ENCODE measurements at regions not wholly inside any gene's neighbourhood (a gene's known extent, or its start where the extent isn't known, plus 50 kb on each side); places are given as distances from the start of the nearest gene placed in this dataset.

DNA sequence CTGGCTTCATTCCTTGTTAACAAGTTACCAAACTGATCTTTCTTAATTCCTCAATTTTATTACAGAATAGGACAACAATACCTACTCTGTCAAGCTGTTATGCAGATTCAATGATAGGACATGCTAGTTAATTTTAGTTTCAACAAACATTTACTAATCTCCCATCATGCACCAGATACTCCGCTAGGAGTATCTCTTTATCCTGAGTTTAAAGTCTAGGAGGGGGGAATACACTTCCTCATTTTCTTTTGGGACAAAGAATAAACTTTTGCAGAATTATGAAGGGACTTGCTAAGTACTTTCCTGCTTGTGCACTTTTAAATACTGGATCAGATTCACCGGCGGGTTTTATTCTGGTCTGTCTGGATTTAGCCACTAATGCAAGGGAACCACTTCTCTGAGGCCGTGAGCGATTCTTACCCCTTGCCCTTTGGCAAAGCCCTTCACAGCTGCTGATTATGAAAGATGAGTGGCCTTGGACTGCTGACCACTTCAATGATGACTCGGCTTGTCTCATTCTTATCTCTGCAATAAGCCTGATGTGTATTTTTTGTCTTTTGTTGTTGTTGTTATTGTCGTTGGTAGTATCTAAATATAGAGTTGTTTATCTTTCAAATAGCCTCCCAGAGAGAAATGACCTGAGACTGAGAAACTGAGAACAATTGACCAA lies 73.9 kb downstream of the RMI1 start:
- DNase-seq (ENCODE audit: low read depth, low spot score): no peak
- no peaks in the 10 kb centered on the region for H3K79me2 ChIP-seq (ENCODE audit: control insufficient read depth, insufficient read depth, low read length)
- H3K27me3 ChIP-seq (ENCODE audit: control insufficient read depth, extremely low read depth, insufficient read depth, low read length): no peaks in the 10 kb centered on the region
- no peaks in the 10 kb centered on the region for H3K36me3 ChIP-seq (ENCODE audit: control insufficient read depth in 2 of 2, extremely low read depth in 1 of 2, insufficient read depth in 2 of 2, low read length in 2 of 2)
- H3K4me2 ChIP-seq (ENCODE audit: control insufficient read depth, extremely low read depth, insufficient read depth, low read depth, low read length): no peak overlapping the region
- H3K9me1 ChIP-seq (ENCODE audit: control insufficient read depth, extremely low read depth, insufficient read depth, low read length): no peaks in the 10 kb centered on the region
- TF ChIP-seq, protein P1, sequence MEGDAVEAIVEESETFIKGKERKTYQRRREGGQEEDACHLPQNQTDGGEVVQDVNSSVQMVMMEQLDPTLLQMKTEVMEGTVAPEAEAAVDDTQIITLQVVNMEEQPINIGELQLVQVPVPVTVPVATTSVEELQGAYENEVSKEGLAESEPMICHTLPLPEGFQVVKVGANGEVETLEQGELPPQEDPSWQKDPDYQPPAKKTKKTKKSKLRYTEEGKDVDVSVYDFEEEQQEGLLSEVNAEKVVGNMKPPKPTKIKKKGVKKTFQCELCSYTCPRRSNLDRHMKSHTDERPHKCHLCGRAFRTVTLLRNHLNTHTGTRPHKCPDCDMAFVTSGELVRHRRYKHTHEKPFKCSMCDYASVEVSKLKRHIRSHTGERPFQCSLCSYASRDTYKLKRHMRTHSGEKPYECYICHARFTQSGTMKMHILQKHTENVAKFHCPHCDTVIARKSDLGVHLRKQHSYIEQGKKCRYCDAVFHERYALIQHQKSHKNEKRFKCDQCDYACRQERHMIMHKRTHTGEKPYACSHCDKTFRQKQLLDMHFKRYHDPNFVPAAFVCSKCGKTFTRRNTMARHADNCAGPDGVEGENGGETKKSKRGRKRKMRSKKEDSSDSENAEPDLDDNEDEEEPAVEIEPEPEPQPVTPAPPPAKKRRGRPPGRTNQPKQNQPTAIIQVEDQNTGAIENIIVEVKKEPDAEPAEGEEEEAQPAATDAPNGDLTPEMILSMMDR (optimal IDR thresholded peaks at IDR 0.05 in 1 of 3, IDR thresholded peaks at IDR 0.05 in 1 of 3, conservative IDR thresholded peaks at IDR 0.05 in 1 of 3; ENCODE audit: extremely low read depth in 1 of 3, insufficient read depth in 2 of 3, low read length in 3 of 3): no peak
- TF ChIP-seq EZH2 (IDR thresholded peaks at IDR 0.05; ENCODE audit: low read length): no peak
- no peak overlapping the region for H3K27ac ChIP-seq (ENCODE audit: control insufficient read depth, insufficient read depth, low read length)
- H3K4me3 ChIP-seq (ENCODE audit: control insufficient read depth in 2 of 3, extremely low read depth in 1 of 3, insufficient read depth in 2 of 3, low read depth in 1 of 3, low read length in 3 of 3): no peak overlapping the region
- dilution Hi-C loops (cut with MboI; ENCODE audit: extremely low pct_ligation_motif_present, low sequenced_read_pairs): no loop called here
- no peak for FAIRE-seq
- H4K20me1 ChIP-seq (ENCODE audit: control insufficient read depth, extremely low read depth, insufficient read depth, low read length): no peaks in the 10 kb centered on the region
- no peak overlapping the region for H2AFZ ChIP-seq (ENCODE audit: control insufficient read depth, low read length)
- no peaks in the 10 kb centered on the region for H3K9me3 ChIP-seq (ENCODE audit: control insufficient read depth, low read depth, low read length)
- no peaks in the 10 kb centered on the region for H3K4me1 ChIP-seq (ENCODE audit: control insufficient read depth, extremely low read depth, insufficient read depth, low read length)
- no peak overlapping the region for H3K9ac ChIP-seq (ENCODE audit: control insufficient read depth, extremely low read depth, insufficient read depth, low read length)

DNA sequence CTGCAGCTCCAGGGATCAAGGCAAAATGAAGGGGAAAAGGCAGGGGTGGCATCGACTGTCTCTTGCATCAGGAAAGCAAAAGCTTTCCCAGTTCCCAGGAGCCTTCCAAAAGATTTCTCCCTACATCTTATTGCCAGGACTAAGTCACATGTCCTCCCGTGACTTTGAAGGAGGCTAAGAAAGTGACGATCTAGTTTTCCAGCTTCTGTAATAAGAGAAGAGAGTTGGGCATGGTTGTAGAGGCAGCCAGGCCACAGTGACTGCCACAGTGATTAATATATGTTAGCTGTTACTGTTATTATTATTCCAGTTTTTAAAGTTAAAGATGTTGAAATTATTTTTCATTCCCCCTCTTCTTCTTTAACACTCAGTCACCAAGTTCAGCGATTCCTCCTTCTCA lies 77.1 kb downstream of the RMI1 start:
- FAIRE-seq: no peak

More for the DNA sequence above, 77.1 kb downstream of the RMI1 start:
- H3K27ac ChIP-seq (ENCODE audit: control insufficient read depth, insufficient read depth, low read length): no peak overlapping the region
- no peak overlapping the region for H3K4me3 ChIP-seq (ENCODE audit: control insufficient read depth in 2 of 3, extremely low read depth in 1 of 3, insufficient read depth in 2 of 3, low read depth in 1 of 3, low read length in 3 of 3)
- TF ChIP-seq EZH2 (IDR thresholded peaks at IDR 0.05; ENCODE audit: low read length): no peak
- TF ChIP-seq, protein P1 (optimal IDR thresholded peaks at IDR 0.05 in 1 of 3, IDR thresholded peaks at IDR 0.05 in 1 of 3, conservative IDR thresholded peaks at IDR 0.05 in 1 of 3; ENCODE audit: extremely low read depth in 1 of 3, insufficient read depth in 2 of 3, low read length in 3 of 3): no peak
- H3K27me3 ChIP-seq (ENCODE audit: control insufficient read depth, extremely low read depth, insufficient read depth, low read length): no peaks in the 10 kb centered on the region
- no peak overlapping the region for H3K9ac ChIP-seq (ENCODE audit: control insufficient read depth, extremely low read depth, insufficient read depth, low read length)
- no peak for DNase-seq (ENCODE audit: low read depth, low spot score)
- no peaks in the 10 kb centered on the region for H3K4me1 ChIP-seq (ENCODE audit: control insufficient read depth, extremely low read depth, insufficient read depth, low read length)
- no peaks in the 10 kb centered on the region for H3K36me3 ChIP-seq (ENCODE audit: control insufficient read depth in 2 of 2, extremely low read depth in 1 of 2, insufficient read depth in 2 of 2, low read length in 2 of 2)
- H3K9me3 ChIP-seq (ENCODE audit: control insufficient read depth, low read depth, low read length): no peaks in the 10 kb centered on the region
- H4K20me1 ChIP-seq (ENCODE audit: control insufficient read depth, extremely low read depth, insufficient read depth, low read length): no peaks in the 10 kb centered on the region
- no peak overlapping the region for H3K4me2 ChIP-seq (ENCODE audit: control insufficient read depth, extremely low read depth, insufficient read depth, low read depth, low read length)
- H2AFZ ChIP-seq (ENCODE audit: control insufficient read depth, low read length): no peak overlapping the region
- no peaks in the 10 kb centered on the region for H3K79me2 ChIP-seq (ENCODE audit: control insufficient read depth, insufficient read depth, low read length)
- H3K9me1 ChIP-seq (ENCODE audit: control insufficient read depth, extremely low read depth, insufficient read depth, low read length): no peaks in the 10 kb centered on the region
- dilution Hi-C loops (cut with MboI; ENCODE audit: extremely low pct_ligation_motif_present, low sequenced_read_pairs): no loop called here

Measured in keratinocyte (primary cell).